Astrocyte (in vitro differentiated cells and primary cell): ENCODE measurements at regions not wholly inside any gene's neighbourhood (a gene's known extent, or its start where the extent isn't known, plus 50 kb on each side); places are given as distances from the start of the nearest gene placed in this dataset.

Experiments
- EZH2 ChIP-seq: IDR thresholded peaks from 2 replicates; pipeline ENCODE4 v1.6.1; 2012; ENCODE audit warnings: mild to moderate bottlenecking, low read length, inconsistent platforms; ENCODE audit not compliant: insufficient read depth
- TF ChIP-seq, protein P1 (sequence below): IDR thresholded peaks from 2 replicates; pipeline ENCODE4 v1.5.1; 2011; ENCODE audit warnings: low read depth, mild to moderate bottlenecking, inconsistent platforms, low read length, moderate library complexity; ENCODE audit not compliant: insufficient read depth

DNA sequence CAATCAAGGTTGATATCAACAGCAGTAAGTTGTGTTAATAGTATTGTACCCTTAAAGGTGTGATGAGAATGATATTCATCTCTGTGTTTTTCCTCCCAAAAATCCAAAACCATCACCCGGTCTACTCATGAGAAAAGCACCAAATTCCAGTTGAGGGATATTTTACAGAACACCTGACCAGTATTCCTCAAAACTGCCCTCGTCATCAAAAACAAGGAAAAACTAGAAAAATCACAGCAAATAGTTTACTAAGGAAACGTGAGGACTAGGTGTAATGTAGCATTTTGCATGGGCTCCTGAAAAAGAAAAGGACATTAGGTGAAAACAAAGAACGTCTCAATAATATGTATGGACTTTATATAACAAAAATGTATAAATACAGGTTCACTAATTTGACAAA is 394.4 kb upstream of the NRSN1 start:
- TF ChIP-seq, protein P1, sequence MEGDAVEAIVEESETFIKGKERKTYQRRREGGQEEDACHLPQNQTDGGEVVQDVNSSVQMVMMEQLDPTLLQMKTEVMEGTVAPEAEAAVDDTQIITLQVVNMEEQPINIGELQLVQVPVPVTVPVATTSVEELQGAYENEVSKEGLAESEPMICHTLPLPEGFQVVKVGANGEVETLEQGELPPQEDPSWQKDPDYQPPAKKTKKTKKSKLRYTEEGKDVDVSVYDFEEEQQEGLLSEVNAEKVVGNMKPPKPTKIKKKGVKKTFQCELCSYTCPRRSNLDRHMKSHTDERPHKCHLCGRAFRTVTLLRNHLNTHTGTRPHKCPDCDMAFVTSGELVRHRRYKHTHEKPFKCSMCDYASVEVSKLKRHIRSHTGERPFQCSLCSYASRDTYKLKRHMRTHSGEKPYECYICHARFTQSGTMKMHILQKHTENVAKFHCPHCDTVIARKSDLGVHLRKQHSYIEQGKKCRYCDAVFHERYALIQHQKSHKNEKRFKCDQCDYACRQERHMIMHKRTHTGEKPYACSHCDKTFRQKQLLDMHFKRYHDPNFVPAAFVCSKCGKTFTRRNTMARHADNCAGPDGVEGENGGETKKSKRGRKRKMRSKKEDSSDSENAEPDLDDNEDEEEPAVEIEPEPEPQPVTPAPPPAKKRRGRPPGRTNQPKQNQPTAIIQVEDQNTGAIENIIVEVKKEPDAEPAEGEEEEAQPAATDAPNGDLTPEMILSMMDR, result no peak
- TF ChIP-seq EZH2, result no peak
